ENCODE measurements at regions not wholly inside any gene's neighbourhood (a gene's known extent, or its start where the extent isn't known, plus 50 kb on each side); places are given as distances from the start of the nearest gene placed in this dataset.

DNA sequence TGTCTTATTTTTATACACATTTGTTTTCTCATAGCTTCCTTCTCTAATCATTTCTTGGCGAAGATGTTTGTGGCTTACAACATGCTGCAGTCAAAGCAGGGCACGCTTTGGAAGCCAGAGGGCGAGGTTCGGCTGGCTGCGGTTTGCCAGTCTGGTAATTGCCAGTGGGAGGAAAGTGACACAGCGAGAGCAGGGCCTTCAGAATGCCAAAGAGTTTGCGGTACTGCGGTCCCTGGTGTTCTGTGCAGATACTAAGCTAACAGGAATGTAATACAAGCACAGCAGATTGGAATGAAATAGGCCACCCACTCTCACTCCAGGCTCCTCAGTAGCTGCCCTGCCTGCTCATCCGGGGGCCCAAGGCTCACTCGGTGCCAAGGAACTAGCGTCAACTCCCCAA is 58.7 kb upstream of the TGM3 start:
- DNase-seq = no peak

DNA sequence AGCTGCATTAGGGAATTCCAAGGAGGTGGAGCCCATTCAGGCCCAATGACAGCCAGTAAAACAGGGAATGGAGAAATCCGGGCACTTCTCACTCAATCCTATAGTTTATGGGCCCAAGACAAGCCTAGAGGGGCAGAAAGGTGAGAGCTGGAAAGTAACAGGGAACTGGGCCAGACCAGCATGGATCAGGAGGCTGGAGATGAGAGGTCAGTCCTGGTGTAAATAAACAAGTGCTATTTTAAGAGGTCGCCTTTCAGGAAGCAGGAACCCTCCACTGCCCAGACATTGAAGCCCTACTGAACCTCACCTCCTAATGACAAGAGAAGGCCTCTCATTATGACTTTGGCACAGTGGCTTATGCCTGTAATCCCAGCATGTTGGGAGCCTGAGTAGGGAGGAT is 57.2 kb upstream of the TGM3 start:
- DNase-seq = no peak

DNA sequence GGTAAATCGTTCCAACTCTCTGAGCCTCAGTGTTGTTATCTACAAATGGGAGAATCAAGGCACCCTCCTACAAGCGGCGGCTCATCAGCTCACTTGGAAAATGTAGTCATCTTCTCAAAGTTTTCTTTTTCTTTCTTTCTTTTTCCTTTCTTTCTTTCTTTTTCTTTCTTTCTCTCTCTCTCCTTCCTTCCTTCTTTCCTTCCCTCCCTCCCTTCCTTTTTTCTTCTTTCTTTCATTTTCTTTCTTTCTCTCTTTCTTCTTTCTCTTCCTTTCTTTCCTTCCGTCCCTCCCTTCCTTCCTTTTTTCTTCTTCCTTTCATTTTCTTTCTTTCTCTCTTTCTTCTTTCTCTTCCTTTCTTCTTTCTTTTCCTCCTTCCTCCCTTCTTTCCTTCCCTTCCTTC is 55.0 kb upstream of the TGM3 start:
- DNase-seq = no peak

DNA sequence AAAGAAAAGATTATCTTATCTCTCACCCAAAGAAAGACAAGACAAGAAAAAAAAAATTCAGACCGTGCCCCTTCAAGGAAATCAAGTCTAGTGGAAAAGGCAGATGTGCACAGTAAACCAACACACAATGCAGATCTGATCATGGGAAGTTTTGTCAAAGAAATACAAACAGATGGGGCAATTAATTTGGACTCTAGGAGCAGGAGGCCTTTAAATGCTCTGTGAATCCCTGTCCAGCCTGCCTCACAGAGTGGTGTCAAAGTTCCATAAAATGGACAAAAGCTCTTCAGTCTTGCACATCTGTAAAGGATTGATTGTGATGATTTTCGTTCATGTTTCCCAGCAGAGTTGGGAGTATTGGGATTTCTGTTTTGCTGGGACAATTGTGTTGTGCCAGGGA is 53.1 kb upstream of the TGM3 start:
- DNase-seq = no peak

DNA sequence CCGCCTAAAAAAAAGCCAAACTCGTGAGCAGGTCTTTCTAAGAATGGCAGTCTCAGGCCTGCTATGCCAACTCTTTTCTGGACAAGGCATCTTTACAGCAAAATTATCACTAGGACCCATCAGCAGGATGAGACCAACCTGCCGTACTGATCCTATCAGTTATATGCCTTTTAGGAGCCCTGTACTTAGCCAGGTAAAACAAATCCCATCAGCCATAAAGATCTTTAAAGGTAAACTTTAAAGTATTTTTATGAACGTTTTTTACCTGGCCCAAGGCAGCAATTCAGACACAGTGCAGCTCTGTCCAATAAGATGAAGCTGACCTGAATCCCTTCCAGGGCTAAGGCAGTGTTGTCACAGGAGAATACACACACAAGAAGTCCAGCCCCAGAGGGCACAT is 51.3 kb upstream of the TGM3 start:
- DNase-seq = no peak

DNA sequence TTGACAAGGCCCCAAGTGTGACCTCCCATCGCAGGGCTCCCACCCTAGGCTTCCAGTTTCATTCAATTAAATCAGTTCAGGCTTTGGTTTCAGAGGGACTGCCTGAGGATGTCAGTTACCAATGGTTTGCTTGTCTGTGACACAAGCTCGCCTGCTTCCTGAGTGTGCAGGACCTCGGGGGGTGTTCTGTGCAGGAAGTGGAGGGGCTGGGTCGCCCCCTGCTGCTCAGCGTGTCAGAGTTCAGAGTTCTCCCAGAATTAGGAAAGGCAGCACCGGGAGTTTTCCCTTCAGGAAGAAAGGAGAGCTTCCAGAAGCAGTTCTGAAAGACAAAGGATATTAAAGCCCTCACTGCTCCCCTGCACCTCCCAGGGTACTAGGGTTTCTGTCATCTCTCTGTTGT is 50.8 kb upstream of the TGM3 start:
- DNase-seq = no peak

DNA sequence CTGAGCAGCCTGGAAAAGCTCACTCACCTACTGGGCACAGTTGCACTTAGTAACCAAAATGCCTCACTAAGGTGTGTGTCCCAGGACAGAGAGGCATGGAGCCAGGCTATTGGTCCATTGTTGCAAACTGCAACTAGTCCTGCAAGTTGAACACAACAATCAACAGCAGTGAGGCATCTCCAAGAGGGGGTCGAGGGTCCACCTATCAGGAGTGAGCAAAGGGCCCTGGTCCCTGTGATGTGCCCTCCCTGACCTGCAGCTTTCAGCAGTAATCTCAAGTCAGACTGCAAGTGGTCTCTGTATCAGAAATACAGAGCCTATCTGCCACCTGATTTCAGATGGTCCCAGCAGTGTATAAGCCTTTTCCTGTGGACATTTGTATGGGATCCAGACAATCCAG is 50.2 kb upstream of the TGM3 start:
- DNase-seq = no peak

Measured in activated T-cell treated with anti-CD3 and anti-CD28 coated beads for 4 hours (primary cell).